CD4-positive, alpha-beta T cell (primary cell): ENCODE measurements at regions not wholly inside any gene's neighbourhood (a gene's known extent, or its start where the extent isn't known, plus 50 kb on each side); places are given as distances from the start of the nearest gene placed in this dataset.

Experiments
- ATAC-seq: fragments of 200-7000 bp; cut with Tn5 transposase; one replicate; pipeline ENCODE4 v1.10.0; 2022; ENCODE audit warnings: mild to moderate bottlenecking; ENCODE audit not compliant: poor library complexity
- CTCF ChIA-PET: fragments of 350-600 bp; sonication (Branson Sonifier 250); formaldehyde crosslinking; loops from one replicate; lab custom pipeline; 2021; ENCODE audit warnings: antibody characterized with exemption, inconsistent platforms; lab: Charles Lee
- POLR2A ChIA-PET: fragments of 350-600 bp; sonication (Branson Sonifier 250); formaldehyde crosslinking; loops from one replicate; lab custom pipeline; 2021; ENCODE audit warnings: antibody characterized with exemption, inconsistent platforms; lab: Charles Lee
- DNase-seq, 14 experiments: peaks; one replicate each; pipeline ENCODE4 v3.0.0-alpha.2; 2013 to 2020; ENCODE audit warnings: mixed read lengths in 2 of 14
- H3K27ac ChIP-seq, 2 donors: one replicate each; pipeline versions ENCODE4 v1.5.1 to v1.7.0; 2013; ENCODE audit warnings: low read length in 2 of 2, low read depth in 1 of 2, mild to moderate bottlenecking in 1 of 2
- H3K27me3 ChIP-seq, 2 experiments: 1 replicate in 1 of 2; 2 replicates in 1 of 2; pipeline versions ENCODE4 v1.6.1 to v1.7.0; 2013; ENCODE audit warnings: low read length in 2 of 2, control low read depth in 1 of 2, mild to moderate bottlenecking in 1 of 2, moderate library complexity in 1 of 2; ENCODE audit not compliant: insufficient read depth in 2 of 2, control insufficient read depth in 1 of 2
- H3K36me3 ChIP-seq: one replicate; pipeline ENCODE4 v1.6.1; 2013; ENCODE audit warnings: low read length, control low read depth; ENCODE audit not compliant: insufficient read depth
- H3K4me1 ChIP-seq: one replicate; pipeline ENCODE4 v1.6.1; 2013; ENCODE audit warnings: low read length, control low read depth; ENCODE audit not compliant: insufficient read depth
- H3K4me3 ChIP-seq: one replicate; pipeline ENCODE4 v1.5.1; 2013; ENCODE audit warnings: mild to moderate bottlenecking, low read length, moderate library complexity
- H3K9me3 ChIP-seq, 2 experiments: 1 replicate in 1 of 2; 2 replicates in 1 of 2; pipeline versions ENCODE4 v1.6.1 to v1.7.0; 2013; ENCODE audit warnings: low read length in 2 of 2, mild to moderate bottlenecking in 2 of 2, control low read depth in 1 of 2, moderate library complexity in 1 of 2; ENCODE audit not compliant: control insufficient read depth in 1 of 2, insufficient read depth in 1 of 2
- H3K27ac Mint-ChIP-seq: one replicate; pipeline ENCODE4 v1.8.0; 2020; ENCODE audit warnings: mixed read lengths
- H3K27me3 Mint-ChIP-seq: one replicate; pipeline ENCODE4 v1.8.0; 2021; ENCODE audit warnings: mixed read lengths
- H3K36me3 Mint-ChIP-seq: one replicate; pipeline ENCODE4 v1.8.0; 2021; ENCODE audit warnings: low read depth, mixed read lengths
- H3K4me1 Mint-ChIP-seq: one replicate; pipeline ENCODE4 v1.8.0; 2021; ENCODE audit warnings: low read depth, mixed read lengths
- H3K4me3 Mint-ChIP-seq: one replicate; pipeline ENCODE4 v1.8.0; 2020; ENCODE audit warnings: mild to moderate bottlenecking, mixed read lengths
- H3K9me3 Mint-ChIP-seq: one replicate; pipeline ENCODE4 v1.8.0; 2020; ENCODE audit warnings: mixed read lengths
- intact Hi-C, 2 experiments: fragments of 100-400 bp; cut with DNase I in 1 of 2; cut with micrococcal nuclease in 1 of 2; formaldehyde crosslinking; loops; one replicate each; pipeline versions ENCODE4 v1.15.1 to v1.9.0; 2023 to 2025; cut with DNase I, micrococcal nuclease
- TF ChIP-seq, protein P1 (sequence below): fragments of 200-600 bp; IDR thresholded peaks from one replicate; pipeline ENCODE4 v1.8.0; 2022; ENCODE audit warnings: antibody characterized with exemption, mild to moderate bottlenecking

GRCh38 chr2:22494156-22494555 lies 890.8 kb upstream of the KLHL29 start:
- H3K27me3 ChIP-seq, result no peaks in the 10 kb centered on the region
- H3K36me3 ChIP-seq, result no peaks in the 10 kb centered on the region
- DNase-seq (no peak), ATAC-seq (no peak)
- no peak overlapping the region for H3K27ac ChIP-seq
- Mint-ChIP-seq H3K4me1 (no peaks in the 10 kb centered on the region), H3K9me3 (peaks cover 23% of the 10 kb centered on the region), H3K36me3 (no peaks in the 10 kb centered on the region), H3K4me3 (no peak overlapping the region), H3K27ac (no peak overlapping the region), H3K27me3 (no peaks in the 10 kb centered on the region)
- ChIA-PET CTCF (no interaction called here), POLR2A (no interaction called here)
- H3K4me1 ChIP-seq, result no peaks in the 10 kb centered on the region
- intact Hi-C loops, result no loop called here
- peaks cover 0 to 3% of the 10 kb centered on the region in 2 experiments for H3K9me3 ChIP-seq
- H3K4me3 ChIP-seq, result no peak overlapping the region
- TF ChIP-seq, protein P1, sequence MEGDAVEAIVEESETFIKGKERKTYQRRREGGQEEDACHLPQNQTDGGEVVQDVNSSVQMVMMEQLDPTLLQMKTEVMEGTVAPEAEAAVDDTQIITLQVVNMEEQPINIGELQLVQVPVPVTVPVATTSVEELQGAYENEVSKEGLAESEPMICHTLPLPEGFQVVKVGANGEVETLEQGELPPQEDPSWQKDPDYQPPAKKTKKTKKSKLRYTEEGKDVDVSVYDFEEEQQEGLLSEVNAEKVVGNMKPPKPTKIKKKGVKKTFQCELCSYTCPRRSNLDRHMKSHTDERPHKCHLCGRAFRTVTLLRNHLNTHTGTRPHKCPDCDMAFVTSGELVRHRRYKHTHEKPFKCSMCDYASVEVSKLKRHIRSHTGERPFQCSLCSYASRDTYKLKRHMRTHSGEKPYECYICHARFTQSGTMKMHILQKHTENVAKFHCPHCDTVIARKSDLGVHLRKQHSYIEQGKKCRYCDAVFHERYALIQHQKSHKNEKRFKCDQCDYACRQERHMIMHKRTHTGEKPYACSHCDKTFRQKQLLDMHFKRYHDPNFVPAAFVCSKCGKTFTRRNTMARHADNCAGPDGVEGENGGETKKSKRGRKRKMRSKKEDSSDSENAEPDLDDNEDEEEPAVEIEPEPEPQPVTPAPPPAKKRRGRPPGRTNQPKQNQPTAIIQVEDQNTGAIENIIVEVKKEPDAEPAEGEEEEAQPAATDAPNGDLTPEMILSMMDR, result no peak

DNA sequence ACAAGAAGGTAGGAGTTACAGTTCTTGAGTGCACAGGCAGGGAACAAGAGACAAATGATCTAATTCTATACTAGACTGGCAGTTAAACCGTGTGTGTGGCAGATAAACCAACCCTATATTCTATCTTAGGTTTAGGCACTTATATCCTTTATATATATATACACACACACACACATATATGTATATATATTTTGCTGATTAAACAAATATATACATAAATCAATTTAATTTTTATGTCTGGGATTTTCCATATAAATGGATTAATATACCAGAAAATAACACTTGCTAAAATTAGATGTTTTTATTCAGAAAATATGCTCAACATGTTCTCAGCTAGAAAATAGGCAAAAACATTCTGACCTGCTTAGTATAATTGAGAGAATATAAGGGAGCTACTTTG lies 887.9 kb upstream of the KLHL29 start:
- ATAC-seq (no peak), DNase-seq (no peak)
- Histone ChIP-seq H3K4me1 (no peaks in the 10 kb centered on the region), H3K27me3 (no peaks in the 10 kb centered on the region), H3K4me3 (no peak overlapping the region), H3K9me3 (no peaks in the 10 kb centered on the region), H3K36me3 (no peaks in the 10 kb centered on the region), H3K27ac (no peak overlapping the region)
- Mint-ChIP-seq H3K36me3 (no peaks in the 10 kb centered on the region), H3K27me3 (no peaks in the 10 kb centered on the region), H3K9me3 (peaks cover 21% of the 10 kb centered on the region), H3K27ac (no peak overlapping the region), H3K4me3 (no peak overlapping the region), H3K4me1 (no peaks in the 10 kb centered on the region)
- CTCF ChIA-PET, result no interaction called here
- TF ChIP-seq, protein P1, result no peak
- POLR2A ChIA-PET, result no interaction called here
- intact Hi-C loops, result no loop called here

DNA sequence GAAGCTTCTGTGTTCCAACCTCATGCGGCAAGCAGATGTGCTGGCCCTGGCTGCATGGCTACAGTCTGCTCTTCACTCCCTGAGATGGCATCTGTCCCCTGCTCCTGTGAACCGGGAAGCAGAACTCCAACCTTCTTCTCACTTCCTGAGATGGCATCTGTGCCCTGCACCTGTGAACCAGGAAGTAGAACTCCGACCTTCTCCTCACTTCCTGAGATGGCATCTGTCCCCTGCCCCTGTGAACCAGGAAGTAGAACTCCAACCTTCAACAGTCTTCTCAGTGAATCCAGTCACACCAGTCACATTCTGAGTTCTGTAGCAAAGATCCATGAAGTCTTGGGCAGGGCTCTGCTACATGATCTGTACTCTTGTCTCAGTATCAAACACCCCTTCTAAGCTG lies 887.2 kb upstream of the KLHL29 start:
- no peaks in the 10 kb centered on the region for H3K36me3 Mint-ChIP-seq
- TF ChIP-seq, protein P1, result no peak
- H3K36me3 ChIP-seq, result no peaks in the 10 kb centered on the region
- no peaks in the 10 kb centered on the region for H3K4me1 ChIP-seq
- intact Hi-C loops, result no loop called here
- H3K27me3 Mint-ChIP-seq, result no peaks in the 10 kb centered on the region
- no peak overlapping the region for H3K4me3 Mint-ChIP-seq
- ChIA-PET CTCF (no interaction called here), POLR2A (no interaction called here)
- no peak overlapping the region for H3K27ac Mint-ChIP-seq
- ATAC-seq (no peak), DNase-seq (no peak)
- H3K9me3 ChIP-seq, result no peaks in the 10 kb centered on the region
- H3K27me3 ChIP-seq, result no peaks in the 10 kb centered on the region
- peaks cover 23% of the 10 kb centered on the region for H3K9me3 Mint-ChIP-seq
- H3K4me1 Mint-ChIP-seq, result no peaks in the 10 kb centered on the region
- H3K4me3 ChIP-seq, result no peak overlapping the region
- no peak overlapping the region for H3K27ac ChIP-seq
